ENCODE measurements at regions not wholly inside any gene's neighbourhood (a gene's known extent, or its start where the extent isn't known, plus 50 kb on each side); places are given as distances from the start of the nearest gene placed in this dataset.
A peak's percentile ranks its signal among the peaks of the same experiment; 100 is the strongest.

DNA sequence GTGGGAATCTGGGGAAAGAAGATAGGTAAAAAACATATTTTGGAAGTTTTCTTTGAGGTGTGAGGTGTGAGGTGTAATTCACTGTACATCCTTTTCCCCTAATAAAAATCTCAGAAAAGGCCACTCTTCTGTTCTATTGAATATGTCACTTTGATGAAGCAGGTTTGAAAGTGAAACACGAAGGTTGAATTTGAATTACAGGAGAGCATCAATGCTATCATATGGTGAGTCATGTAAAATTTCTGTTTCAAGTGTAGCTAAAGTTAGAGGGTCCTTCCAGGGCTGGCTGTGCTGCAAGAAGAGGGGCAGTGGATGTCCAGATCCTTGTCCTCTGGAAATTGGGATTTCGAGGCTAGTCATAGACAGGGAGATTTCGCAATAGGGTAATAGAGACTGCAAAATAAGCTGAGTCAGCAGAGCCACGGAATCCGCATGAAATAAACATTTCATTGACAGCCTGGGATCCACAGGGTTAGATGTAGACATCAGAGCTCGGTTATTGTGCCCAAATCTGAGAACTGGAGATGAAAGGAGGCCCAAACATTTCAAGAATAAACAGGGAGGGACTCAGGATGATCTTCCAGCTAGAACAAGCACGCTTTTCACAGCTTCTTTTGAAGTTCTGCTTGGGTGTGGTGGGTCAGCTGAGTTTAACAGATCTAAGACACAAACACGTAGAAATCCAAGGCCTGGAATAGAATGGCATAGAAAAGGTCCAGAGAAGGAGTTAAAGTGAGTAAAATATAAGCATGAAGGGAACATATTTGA, 194.4 kb upstream of the CDKN2B start:
- ChIA-PET POLR2A (no interaction called here), RAD21 (ENCODE audit: unreplicated experiment) (no interaction called here), SMC1A (ENCODE audit: uncharacterized antibody, unreplicated experiment) (interaction anchor here (1.4 kb wide), 1 partner anchor 38 kb away, joined by 4 read pairs; no protein-coding TSS in a partner anchor), CTCF (interaction anchor here (0.8 to 1.9 kb wide), 3 partner anchors 14 to 516 kb away, joined by 3 to 5 read pairs (median 4); no protein-coding TSS in a partner anchor)
- FAIRE-seq (no peak), DNase-seq (ENCODE audit: low read depth, low spot score) (no peak), ATAC-seq (no peak)
- peak in 1 of 2 experiments; percentile 21; a peak in 1 of 4 replicates for TF ChIP-seq CEBPB (IDR thresholded peaks at IDR 0.05; ENCODE audit: borderline replicate concordance in 1 of 2, low read depth in 2 of 2, low read length in 2 of 2)
- TF ChIP-seq IKZF1 (conservative IDR thresholded peaks at IDR 0.05): no peak
- in situ Hi-C loops (cut with MboI) (no loop called here), intact Hi-C loops (cut with micrococcal nuclease; ENCODE audit: unreplicated experiment) (no loop called here)
- peaks cover 0 to 3% of the 10 kb centered on the region in 2 experiments; a peak in 1 of 4 replicates for H3K27me3 ChIP-seq (replicated peaks in 1 of 2; ENCODE audit: control insufficient read depth in 2 of 2, insufficient read depth in 2 of 2, low read length in 1 of 2)
- no peaks in the 10 kb centered on the region for H4K20me1 ChIP-seq (ENCODE audit: control insufficient read depth, insufficient read depth)
- H3K4me1 ChIP-seq (ENCODE audit: control insufficient read depth, insufficient read depth, low read length): no peaks in the 10 kb centered on the region
- no peaks in the 10 kb centered on the region for H3K9me3 ChIP-seq (replicated peaks; ENCODE audit: control insufficient read depth, insufficient read depth, low read length)
- H3K36me3 ChIP-seq (ENCODE audit: control insufficient read depth in 2 of 2, insufficient read depth in 2 of 2, low read length in 1 of 2): no peaks in the 10 kb centered on the region
- no peaks in the 10 kb centered on the region for H3K79me2 ChIP-seq (ENCODE audit: control insufficient read depth, insufficient read depth, low read length)
- no peak overlapping the region for H2AFZ ChIP-seq (ENCODE audit: control insufficient read depth, low read depth, low read length)
- no TSS peak for BruUV-seq (replicated peaks)
- H3K4me2 ChIP-seq (ENCODE audit: control insufficient read depth, insufficient read depth): no peak overlapping the region
- no peak overlapping the region for H3K9ac ChIP-seq (ENCODE audit: control insufficient read depth, insufficient read depth, low read length)
- no peak overlapping the region for H3K4me3 ChIP-seq
- H3K27ac ChIP-seq (ENCODE audit: control insufficient read depth, insufficient read depth): no peak overlapping the region
- 10% methylated on average over 8 of the region's 8 CpGs for WGBS (ENCODE audit: insufficient coverage, insufficient replicate concordance, low lambda C conversion rate, missing lambda C conversion rate)

DNA sequence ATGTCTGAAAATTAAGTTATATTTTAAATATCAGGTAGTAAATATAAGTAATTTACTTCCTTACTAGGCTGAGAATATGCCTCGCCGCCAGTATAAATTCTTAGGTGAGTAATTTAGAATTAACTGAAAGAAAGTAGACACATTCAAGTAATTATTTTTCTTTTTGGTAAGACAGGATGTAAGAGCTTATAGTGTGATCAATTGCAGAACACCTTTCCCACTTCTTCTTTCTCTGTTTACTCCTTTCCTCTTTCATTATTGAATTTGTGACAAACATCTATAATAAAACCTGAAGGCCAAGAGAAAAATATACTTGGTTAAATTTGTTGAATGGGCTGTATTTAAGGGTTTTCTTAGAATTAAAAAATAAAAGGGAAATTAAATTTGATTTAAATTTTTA, 195.1 kb upstream of the CDKN2B start:
- DNase-seq (ENCODE audit: low read depth, low spot score): no peak
- no peak for FAIRE-seq
- ATAC-seq: no peak
- Histone ChIP-seq H3K27me3 (replicated peaks in 1 of 2; ENCODE audit: control insufficient read depth in 2 of 2, insufficient read depth in 2 of 2, low read length in 1 of 2) (peaks cover 0 to 3% of the 10 kb centered on the region in 2 experiments; a peak in 1 of 4 replicates), H3K4me1 (ENCODE audit: control insufficient read depth, insufficient read depth, low read length) (no peaks in the 10 kb centered on the region), H3K36me3 (ENCODE audit: control insufficient read depth in 2 of 2, insufficient read depth in 2 of 2, low read length in 1 of 2) (no peaks in the 10 kb centered on the region), H3K4me3 (no peak overlapping the region), H3K27ac (ENCODE audit: control insufficient read depth, insufficient read depth) (no peak overlapping the region), H4K20me1 (ENCODE audit: control insufficient read depth, insufficient read depth) (no peaks in the 10 kb centered on the region), H3K4me2 (ENCODE audit: control insufficient read depth, insufficient read depth) (no peak overlapping the region), H2AFZ (ENCODE audit: control insufficient read depth, low read depth, low read length) (no peak overlapping the region), H3K9ac (ENCODE audit: control insufficient read depth, insufficient read depth, low read length) (no peak overlapping the region), H3K79me2 (ENCODE audit: control insufficient read depth, insufficient read depth, low read length) (no peaks in the 10 kb centered on the region), H3K9me3 (replicated peaks; ENCODE audit: control insufficient read depth, insufficient read depth, low read length) (no peaks in the 10 kb centered on the region)
- intact Hi-C loops (cut with micrococcal nuclease; ENCODE audit: unreplicated experiment): no loop called here
- CTCF ChIA-PET: interaction anchor here (0.8 to 1.9 kb wide), 4 partner anchors 9 to 515 kb away, joined by 3 to 5 read pairs (median 4); no protein-coding TSS in a partner anchor
- SMC1A ChIA-PET (ENCODE audit: uncharacterized antibody, unreplicated experiment): interaction anchor here (0.8 to 1.4 kb wide), 3 partner anchors 16 to 37 kb away, joined by 3 to 4 read pairs (median 4); no protein-coding TSS in a partner anchor
- POLR2A ChIA-PET: no interaction called here
- BruUV-seq (replicated peaks): no TSS peak
- 0% methylated on average over 2 of the region's 2 CpGs for WGBS (ENCODE audit: insufficient coverage, insufficient replicate concordance, low lambda C conversion rate, missing lambda C conversion rate)
- in situ Hi-C loops (cut with MboI): no loop called here
- RAD21 ChIA-PET (ENCODE audit: unreplicated experiment): no interaction called here
- no peak for TF ChIP-seq HDAC2 (IDR thresholded peaks at IDR 0.05)
- TF ChIP-seq, protein P1, sequence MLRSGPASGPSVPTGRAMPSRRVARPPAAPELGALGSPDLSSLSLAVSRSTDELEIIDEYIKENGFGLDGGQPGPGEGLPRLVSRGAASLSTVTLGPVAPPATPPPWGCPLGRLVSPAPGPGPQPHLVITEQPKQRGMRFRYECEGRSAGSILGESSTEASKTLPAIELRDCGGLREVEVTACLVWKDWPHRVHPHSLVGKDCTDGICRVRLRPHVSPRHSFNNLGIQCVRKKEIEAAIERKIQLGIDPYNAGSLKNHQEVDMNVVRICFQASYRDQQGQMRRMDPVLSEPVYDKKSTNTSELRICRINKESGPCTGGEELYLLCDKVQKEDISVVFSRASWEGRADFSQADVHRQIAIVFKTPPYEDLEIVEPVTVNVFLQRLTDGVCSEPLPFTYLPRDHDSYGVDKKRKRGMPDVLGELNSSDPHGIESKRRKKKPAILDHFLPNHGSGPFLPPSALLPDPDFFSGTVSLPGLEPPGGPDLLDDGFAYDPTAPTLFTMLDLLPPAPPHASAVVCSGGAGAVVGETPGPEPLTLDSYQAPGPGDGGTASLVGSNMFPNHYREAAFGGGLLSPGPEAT (IDR thresholded peaks at IDR 0.05; ENCODE audit: low read depth): no peak
- TF ChIP-seq, protein P2, sequence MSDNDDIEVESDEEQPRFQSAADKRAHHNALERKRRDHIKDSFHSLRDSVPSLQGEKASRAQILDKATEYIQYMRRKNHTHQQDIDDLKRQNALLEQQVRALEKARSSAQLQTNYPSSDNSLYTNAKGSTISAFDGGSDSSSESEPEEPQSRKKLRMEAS (IDR thresholded peaks at IDR 0.05; ENCODE audit: low read depth, low read length): no peak
- TF ChIP-seq BACH1 (IDR thresholded peaks at IDR 0.05; ENCODE audit: borderline replicate concordance): no peak
- TF ChIP-seq SRF (IDR thresholded peaks at IDR 0.05; ENCODE audit: low read depth in 2 of 2, low read length in 2 of 2): no peak
- TF ChIP-seq, protein P3, sequence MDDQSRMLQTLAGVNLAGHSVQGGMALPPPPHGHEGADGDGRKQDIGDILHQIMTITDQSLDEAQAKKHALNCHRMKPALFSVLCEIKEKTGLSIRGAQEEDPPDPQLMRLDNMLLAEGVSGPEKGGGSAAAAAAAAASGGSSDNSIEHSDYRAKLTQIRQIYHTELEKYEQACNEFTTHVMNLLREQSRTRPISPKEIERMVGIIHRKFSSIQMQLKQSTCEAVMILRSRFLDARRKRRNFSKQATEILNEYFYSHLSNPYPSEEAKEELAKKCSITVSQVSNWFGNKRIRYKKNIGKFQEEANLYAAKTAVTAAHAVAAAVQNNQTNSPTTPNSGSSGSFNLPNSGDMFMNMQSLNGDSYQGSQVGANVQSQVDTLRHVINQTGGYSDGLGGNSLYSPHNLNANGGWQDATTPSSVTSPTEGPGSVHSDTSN (IDR thresholded peaks at IDR 0.05; ENCODE audit: insufficient replicate concordance, low read depth, low read length): no peak
- TF ChIP-seq BHLHE40 (IDR thresholded peaks at IDR 0.05; ENCODE audit: borderline replicate concordance in 1 of 2, low read depth in 2 of 2, low read length in 1 of 2): no peak
- TF ChIP-seq NRF1 (conservative IDR thresholded peaks at IDR 0.05; ENCODE audit: low read depth, low read length): no peak
- TF ChIP-seq ATF7 (IDR thresholded peaks at IDR 0.05; ENCODE audit: low read depth): no peak
- no peak for TF ChIP-seq WRNIP1 (IDR thresholded peaks at IDR 0.05; ENCODE audit: borderline replicate concordance, low read depth, low read length)
- TF ChIP-seq NR2C1 (IDR thresholded peaks at IDR 0.05): no peak
